Transverse colon (tissue), 4 donors: ENCODE measurements at regions not wholly inside any gene's neighbourhood (a gene's known extent, or its start where the extent isn't known, plus 50 kb on each side); places are given as distances from the start of the nearest gene placed in this dataset.

ENCODE experiments used
- DNase-seq: peaks from one replicate; pipeline ENCODE4 v3.0.0-alpha.2; 2019
- H3K27ac ChIP-seq, 4 donors: fragments of 200-600 bp; sonication (generic); 2 replicates each; pipeline ENCODE4 v1.5.1; 2016 to 2018; ENCODE audit warnings: inconsistent platforms in 4 of 4
- H3K27me3 ChIP-seq: fragments of 200-600 bp; sonication (generic); 2 replicates; pipeline ENCODE4 v1.5.1; 2017; ENCODE audit warnings: inconsistent platforms
- H3K36me3 ChIP-seq, 4 donors: fragments of 200-600 bp; sonication (generic); 2 replicates each; pipeline ENCODE4 v1.5.1; 2017 to 2019; ENCODE audit warnings: inconsistent platforms in 4 of 4
- H3K4me1 ChIP-seq, 4 donors: fragments of 200-600 bp; sonication (generic); 2 replicates each; pipeline ENCODE4 v1.5.1; 2017 to 2020; ENCODE audit warnings: inconsistent platforms in 4 of 4
- H3K4me3 ChIP-seq, 4 donors: fragments of 200-600 bp; sonication (generic); 1 replicate in 1 of 4; 2 replicates in 3 of 4; pipeline versions ENCODE4 v1.5.1 to v1.6.1; 2017 to 2019; ENCODE audit warnings: inconsistent platforms in 4 of 4
- H3K9me3 ChIP-seq, 2 donors: fragments of 200-600 bp; sonication (generic); 2 replicates each; pipeline ENCODE4 v1.5.1; 2017 to 2019; ENCODE audit warnings: inconsistent platforms in 2 of 2
- CTCF ChIP-seq, 5 experiments: fragments of 200-600 bp in 3 of 5; fragments of 450-650 bp in 2 of 5; sonication (generic) in 3 of 5; IDR thresholded peaks; 1 replicate in 2 of 5; 2 replicates in 3 of 5; pipeline ENCODE4 v1.5.1; 2016 to 2017; ENCODE audit warnings: antibody characterized with exemption in 5 of 5, inconsistent platforms in 3 of 5, mild to moderate bottlenecking in 2 of 5, moderate library complexity in 1 of 5
- EP300 ChIP-seq: sonication (generic); formaldehyde crosslinking; IDR thresholded peaks from one replicate; pipeline ENCODE4 v1.6.1; 2017; ENCODE audit warnings: antibody characterized with exemption, low read depth
- POLR2A ChIP-seq: fragments of 450-650 bp; IDR thresholded peaks from one replicate; pipeline ENCODE4 v1.6.1; 2016; ENCODE audit warnings: antibody characterized with exemption, mild to moderate bottlenecking, moderate library complexity
- POLR2AphosphoS5 ChIP-seq, 3 donors: sonication (generic); formaldehyde crosslinking; IDR thresholded peaks; one replicate each; pipeline ENCODE4 v1.6.1; 2016; ENCODE audit warnings: antibody characterized with exemption in 3 of 3
- WGBS, 2 donors: methylation state at CpG; one replicate each; pipeline ENCODE4 v1.1.5; 2018; ENCODE audit warnings: low coverage in 1 of 2; 5-methylcytosine and 5-hydroxymethylcytosine counted together
- in situ Hi-C, 4 donors: fragments of 200-750 bp; cut with MboI; loops; one replicate each; pipeline versions ENCODE4 v1.15.0 to v1.15.1; 2017; ENCODE audit warnings: low sequenced_read_pairs in 3 of 4, low pct_ligation_motif_present in 1 of 4, low pct_unique_long_range_greater_than_20kb in 1 of 4
- intact Hi-C: fragments of 100-400 bp; cut with DNase I; formaldehyde crosslinking; loops from one replicate; pipeline ENCODE4 v1.15.1; 2023; ENCODE audit warnings: low total_unique reads

- Histone ChIP-seq H3K27ac (no peak overlapping the region), H3K4me3 (no peak overlapping the region), H3K9me3 (no peaks in the 10 kb centered on the region), H3K36me3 (no peaks in the 10 kb centered on the region), H3K27me3 (no peaks in the 10 kb centered on the region), H3K4me1 (no peaks in the 10 kb centered on the region)
- DNase-seq: no peak
- WGBS, 2 donors: 90% methylated on average over 21 of the region's 21 CpGs; no CpG with 5 or more reads in 1 of the 2 donors
- intact Hi-C loops: no loop called here
- in situ Hi-C loops: no loop called here
- TF ChIP-seq CTCF (IDR thresholded peaks at IDR 0.05): no peak
- no peak for TF ChIP-seq POLR2AphosphoS5 (IDR thresholded peaks at IDR 0.05)
These were observed 304.6 kb upstream of the FAM98A start for GRCh38 chr2:33903701-33904100.

DNA sequence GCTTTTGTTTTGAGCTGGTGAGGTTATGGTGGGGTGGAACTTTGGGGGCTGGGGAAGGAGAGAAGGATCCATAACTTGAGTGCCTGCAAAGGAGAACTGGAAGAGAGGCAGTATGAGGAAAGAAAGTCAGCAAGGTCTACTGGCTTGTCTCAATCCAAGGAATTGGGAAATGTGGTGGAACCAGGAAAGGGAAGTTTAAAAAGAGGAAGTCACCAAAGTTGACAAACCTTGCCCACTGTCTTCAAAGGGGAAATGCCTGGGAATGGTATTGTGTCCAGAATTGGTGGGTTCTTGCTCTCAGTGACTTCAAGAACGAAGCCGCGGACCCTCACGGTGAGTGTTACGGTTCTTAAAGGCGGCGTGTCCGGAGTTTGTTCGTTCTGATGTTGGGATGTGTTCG, 304.1 kb upstream of the FAM98A start:
- DNase-seq: no peak
- Histone ChIP-seq H3K9me3 (no peaks in the 10 kb centered on the region), H3K27me3 (no peaks in the 10 kb centered on the region), H3K36me3 (no peaks in the 10 kb centered on the region), H3K4me1 (no peaks in the 10 kb centered on the region), H3K27ac (no peak overlapping the region), H3K4me3 (no peak overlapping the region)
- in situ Hi-C loops (no loop called here), intact Hi-C loops (no loop called here)
- no peak for TF ChIP-seq CTCF (IDR thresholded peaks at IDR 0.05)
- no peak for TF ChIP-seq POLR2A
- no peak for TF ChIP-seq EP300
- TF ChIP-seq POLR2AphosphoS5 (IDR thresholded peaks at IDR 0.05): no peak
- WGBS, 2 donors: 94 to 97% methylated on average over 6 to 10 of the region's 10 CpGs

DNA sequence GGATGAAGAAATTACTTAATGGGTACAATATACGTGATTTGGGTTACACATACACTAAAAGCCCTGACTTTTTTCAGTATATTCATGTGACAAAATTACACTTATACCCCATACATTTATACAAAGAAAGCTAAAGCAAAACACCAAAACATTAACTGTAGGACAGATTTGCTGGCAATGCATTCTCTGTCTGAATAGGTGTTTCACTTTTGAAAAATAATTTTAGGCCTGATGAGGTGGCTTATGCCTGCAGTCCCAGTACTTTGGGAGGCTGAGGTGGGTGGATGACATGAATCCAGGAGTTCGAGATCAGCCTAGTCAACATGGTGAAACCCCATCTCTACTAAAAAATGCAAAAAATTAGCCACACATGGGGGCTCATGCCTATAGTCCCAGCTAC, 301.5 kb upstream of the FAM98A start:
- H3K27ac ChIP-seq: no peak overlapping the region
- no peaks in the 10 kb centered on the region for H3K4me1 ChIP-seq
- no peaks in the 10 kb centered on the region for H3K36me3 ChIP-seq
- WGBS, 2 donors: 35 to 50% methylated on average over 2 of the region's 2 CpGs
- in situ Hi-C loops: no loop called here
- no peak for DNase-seq
- H3K27me3 ChIP-seq: no peaks in the 10 kb centered on the region
- no peak overlapping the region for H3K4me3 ChIP-seq
- TF ChIP-seq EP300 (no peak), POLR2AphosphoS5 (IDR thresholded peaks at IDR 0.05) (no peak), CTCF (IDR thresholded peaks at IDR 0.05) (no peak), POLR2A (no peak)
- no peaks in the 10 kb centered on the region for H3K9me3 ChIP-seq
- intact Hi-C loops: no loop called here

- no peaks in the 10 kb centered on the region for H3K4me1 ChIP-seq
- no peak overlapping the region for H3K27ac ChIP-seq
- in situ Hi-C loops: no loop called here
- 57 to 71% methylated on average over 1 of the region's 1 CpG for WGBS, 2 donors
- intact Hi-C loops: no loop called here
- no peaks in the 10 kb centered on the region for H3K9me3 ChIP-seq
- H3K27me3 ChIP-seq: no peaks in the 10 kb centered on the region
- TF ChIP-seq CTCF (IDR thresholded peaks at IDR 0.05): no peak
- TF ChIP-seq EP300: no peak
- no peak for TF ChIP-seq POLR2A
- TF ChIP-seq POLR2AphosphoS5 (IDR thresholded peaks at IDR 0.05): no peak
- no peak overlapping the region for H3K4me3 ChIP-seq
- H3K36me3 ChIP-seq: no peaks in the 10 kb centered on the region
- no peak for DNase-seq
These were observed 298.6 kb upstream of the FAM98A start for GRCh38 chr2:33897741-33898140.
